T47D (cell line): ENCODE measurements at regions not wholly inside any gene's neighbourhood (a gene's known extent, or its start where the extent isn't known, plus 50 kb on each side); places are given as distances from the start of the nearest gene placed in this dataset.

Experiments used
- DNase-seq, 2 experiments: peaks; one replicate each; pipeline versions ENCODE4 v3.0.0 to v3.0.0-alpha.2; 2011 to 2012; ENCODE audit warnings: low read depth in 1 of 2, low spot score in 1 of 2
- JUND ChIP-seq: IDR thresholded peaks from 2 replicates; pipeline ENCODE4 v1.6.1; 2012; ENCODE audit warnings: low read depth
- in situ Hi-C: cut with HindIII; loops from 2 replicates; pipeline ENCODE4 v1.10.0; 2016; ENCODE audit warnings: low sequenced_read_pairs, low pct_unique_long_range_greater_than_20kb

DNA sequence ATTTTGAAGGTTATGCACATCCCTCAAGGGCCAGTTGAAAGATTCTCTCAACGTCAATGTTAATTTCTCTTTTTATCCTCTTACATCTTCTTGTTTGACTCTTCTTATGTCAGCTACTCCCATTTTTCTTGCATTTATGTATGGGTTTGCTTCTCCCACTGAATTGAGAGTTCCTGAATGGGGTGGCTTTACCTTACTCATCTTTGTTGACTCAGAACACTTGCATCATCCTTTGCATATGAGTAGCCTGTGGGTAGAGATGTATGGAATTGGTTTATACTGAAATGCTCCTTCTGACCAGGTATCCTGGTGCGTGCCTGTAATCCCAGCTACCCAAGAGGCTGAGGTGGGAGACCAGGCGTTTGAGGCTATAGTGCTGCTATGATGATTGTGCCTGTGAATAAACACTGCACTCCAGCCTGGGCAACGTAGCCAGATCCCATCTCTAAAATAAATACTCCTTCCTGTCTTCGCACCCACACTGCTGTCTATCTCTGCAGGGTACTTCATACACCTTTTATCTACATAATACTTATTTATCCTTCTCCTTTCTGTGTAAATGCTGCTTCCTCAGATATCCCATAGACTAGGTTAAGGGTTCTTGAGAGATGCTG is 123.6 kb upstream of the DPH6 start:
- no peak for DNase-seq
- TF ChIP-seq JUND: no peak
- in situ Hi-C loops: no loop called here

GRCh38 chr15:35671197-35671596 is 125.2 kb upstream of the DPH6 start:
- DNase-seq: no peak
- no peak for TF ChIP-seq JUND
- in situ Hi-C loops: no loop called here

GRCh38 chr15:35671981-35672380 is 126.0 kb upstream of the DPH6 start:
- in situ Hi-C loops: no loop called here
- no peak for TF ChIP-seq JUND
- DNase-seq: no peak

- in situ Hi-C loops: no loop called here
- no peak for TF ChIP-seq JUND
- DNase-seq: no peak
These were observed 127.2 kb upstream of the DPH6 start for GRCh38 chr15:35673093-35673684.

- no peak for TF ChIP-seq JUND
- in situ Hi-C loops: no loop called here
- DNase-seq: no peak
These were observed 129.2 kb upstream of the DPH6 start for GRCh38 chr15:35674873-35675781.

DNA sequence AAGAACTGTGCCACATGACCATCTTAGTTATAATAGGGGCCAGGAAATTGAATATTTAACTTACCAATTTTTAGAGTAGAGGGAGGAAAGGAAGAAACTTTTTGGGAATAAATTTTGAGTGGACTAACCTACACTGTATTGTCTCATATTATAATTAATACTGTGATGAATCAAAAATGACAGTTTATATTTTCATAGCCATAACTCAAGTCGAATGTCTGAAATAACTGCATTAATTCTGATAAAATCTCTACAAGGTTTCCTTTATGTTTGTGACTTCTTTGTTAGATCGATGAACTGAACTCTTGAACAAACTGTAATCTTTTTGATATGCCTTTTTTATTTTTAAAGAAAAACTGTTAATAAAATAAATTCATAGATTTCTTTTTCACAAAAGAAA is 132.8 kb upstream of the DPH6 start:
- in situ Hi-C loops: no loop called here
- DNase-seq: no peak
- TF ChIP-seq JUND: no peak

- no peak for TF ChIP-seq JUND
- DNase-seq: no peak
- in situ Hi-C loops: no loop called here
These were observed 133.2 kb upstream of the DPH6 start for GRCh38 chr15:35679186-35679585.

GRCh38 chr15:35680951-35681350 is 135.0 kb upstream of the DPH6 start:
- no peak for DNase-seq
- in situ Hi-C loops: no loop called here
- no peak for TF ChIP-seq JUND

GRCh38 chr15:35686347-35686746 is 140.4 kb upstream of the DPH6 start:
- no peak for TF ChIP-seq JUND
- DNase-seq: no peak

DNA sequence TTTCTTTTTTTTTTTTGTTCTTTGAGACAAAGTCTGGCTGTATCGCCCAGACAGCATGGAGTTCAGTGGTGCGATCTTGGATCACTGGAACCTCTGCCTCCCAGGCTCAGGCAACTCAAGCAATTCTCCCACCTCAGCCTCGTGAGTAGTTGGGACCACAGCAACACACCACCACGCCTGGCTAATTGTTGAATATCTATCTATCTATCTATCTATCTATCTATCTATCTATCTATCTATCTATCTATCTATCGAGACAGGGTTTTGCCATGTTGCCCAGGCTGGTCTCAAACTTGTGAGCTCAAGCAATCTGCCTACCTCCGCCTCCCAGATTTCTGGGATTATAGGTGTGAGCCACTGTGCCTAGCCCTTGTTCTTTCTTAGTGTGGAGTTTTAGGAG is 143.3 kb upstream of the DPH6 start:
- no peak for DNase-seq
- TF ChIP-seq JUND: no peak
- in situ Hi-C loops: no loop called here

More at GRCh38 chr15:35686347-35686746, 140.4 kb upstream of the DPH6 start:
- in situ Hi-C loops: no loop called here

DNA sequence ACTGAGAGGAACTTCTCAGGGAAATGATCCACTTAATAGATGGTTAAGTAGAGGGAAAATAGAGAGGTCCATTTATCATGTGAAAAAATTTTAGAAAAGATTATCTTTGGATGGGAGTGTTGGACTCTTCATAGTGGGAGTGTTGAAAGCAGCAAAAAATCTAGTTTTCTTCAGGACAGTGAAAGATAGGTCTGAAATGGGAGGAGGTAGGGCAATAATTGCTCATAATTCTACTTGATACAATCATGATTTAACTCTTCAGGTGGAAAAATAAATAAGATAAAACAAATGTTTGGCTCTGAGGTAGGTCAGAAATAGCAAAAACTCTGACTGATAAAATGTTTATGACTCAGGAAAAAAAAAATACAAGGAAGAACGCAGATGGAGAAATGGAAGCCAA is 144.1 kb upstream of the DPH6 start:
- no peak for TF ChIP-seq JUND
- no peak for DNase-seq
- in situ Hi-C loops: no loop called here

DNA sequence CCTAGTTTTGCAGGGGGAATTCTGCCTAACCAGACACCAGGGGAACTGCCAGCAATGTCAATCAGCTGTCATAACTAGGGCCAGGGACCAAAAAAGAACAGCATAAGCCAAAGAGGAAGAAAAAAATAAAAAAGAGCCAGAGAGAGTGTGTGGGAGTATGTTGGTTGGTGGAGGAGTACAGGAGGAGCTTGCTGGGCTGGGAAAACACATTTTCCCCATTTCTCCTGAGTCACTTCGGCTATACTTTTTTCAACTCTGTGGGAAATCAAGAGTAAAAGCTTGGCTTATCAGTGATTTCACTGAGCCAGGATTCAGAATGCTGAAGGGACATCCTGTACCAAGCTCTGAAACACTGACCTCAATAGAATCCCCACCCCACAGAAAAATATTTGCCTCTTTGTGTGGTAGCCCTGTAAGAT is 144.7 kb upstream of the DPH6 start:
- in situ Hi-C loops: no loop called here

DNA sequence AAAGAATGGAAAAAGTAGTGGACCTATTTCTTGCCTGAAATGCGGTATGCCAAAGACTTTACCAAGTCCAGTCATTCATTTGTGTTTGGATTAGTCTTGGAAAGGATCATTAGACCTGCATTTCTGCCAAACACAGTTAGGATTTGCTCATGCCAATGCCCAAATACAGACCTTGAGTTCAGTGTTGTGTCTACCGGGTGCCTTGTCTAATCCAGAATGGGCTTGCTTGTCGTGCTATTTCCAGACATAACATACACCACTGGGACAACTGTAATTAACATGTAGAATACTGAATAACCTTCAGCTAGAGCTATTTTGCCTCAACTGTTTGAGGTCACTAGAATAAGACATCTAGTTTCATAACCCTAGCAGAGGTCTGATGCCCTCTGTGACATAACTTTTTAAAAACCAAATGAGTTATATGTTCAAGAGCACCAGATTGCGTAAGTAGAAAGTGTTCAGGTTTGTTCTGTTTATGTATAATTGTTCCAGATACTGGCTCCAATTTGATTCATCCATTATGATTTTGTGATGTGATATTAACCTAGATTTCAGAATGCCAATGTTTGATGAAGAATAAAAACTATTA is 145.3 kb upstream of the DPH6 start:
- TF ChIP-seq JUND: no peak
- DNase-seq: no peak
- in situ Hi-C loops: no loop called here

More for the DNA sequence above, 144.7 kb upstream of the DPH6 start:
- no peak for DNase-seq
- TF ChIP-seq JUND: no peak
